CD4-positive, alpha-beta T cell (primary cell): ENCODE measurements at regions not wholly inside any gene's neighbourhood (a gene's known extent, or its start where the extent isn't known, plus 50 kb on each side); places are given as distances from the start of the nearest gene placed in this dataset.

Experiments
- ATAC-seq: fragments of 200-7000 bp; cut with Tn5 transposase; one replicate; pipeline ENCODE4 v1.10.0; 2022; ENCODE audit warnings: mild to moderate bottlenecking; ENCODE audit not compliant: poor library complexity
- CTCF ChIA-PET: fragments of 350-600 bp; sonication (Branson Sonifier 250); formaldehyde crosslinking; loops from one replicate; lab custom pipeline; 2021; ENCODE audit warnings: antibody characterized with exemption, inconsistent platforms; lab: Charles Lee
- POLR2A ChIA-PET: fragments of 350-600 bp; sonication (Branson Sonifier 250); formaldehyde crosslinking; loops from one replicate; lab custom pipeline; 2021; ENCODE audit warnings: antibody characterized with exemption, inconsistent platforms; lab: Charles Lee
- DNase-seq, 14 experiments: peaks; one replicate each; pipeline ENCODE4 v3.0.0-alpha.2; 2013 to 2020; ENCODE audit warnings: mixed read lengths in 2 of 14
- H3K27ac ChIP-seq, 2 donors: one replicate each; pipeline versions ENCODE4 v1.5.1 to v1.7.0; 2013; ENCODE audit warnings: low read length in 2 of 2, low read depth in 1 of 2, mild to moderate bottlenecking in 1 of 2
- H3K27me3 ChIP-seq, 2 experiments: 1 replicate in 1 of 2; 2 replicates in 1 of 2; pipeline versions ENCODE4 v1.6.1 to v1.7.0; 2013; ENCODE audit warnings: low read length in 2 of 2, control low read depth in 1 of 2, mild to moderate bottlenecking in 1 of 2, moderate library complexity in 1 of 2; ENCODE audit not compliant: insufficient read depth in 2 of 2, control insufficient read depth in 1 of 2
- H3K36me3 ChIP-seq: one replicate; pipeline ENCODE4 v1.6.1; 2013; ENCODE audit warnings: low read length, control low read depth; ENCODE audit not compliant: insufficient read depth
- H3K4me1 ChIP-seq: one replicate; pipeline ENCODE4 v1.6.1; 2013; ENCODE audit warnings: low read length, control low read depth; ENCODE audit not compliant: insufficient read depth
- H3K4me3 ChIP-seq: one replicate; pipeline ENCODE4 v1.5.1; 2013; ENCODE audit warnings: mild to moderate bottlenecking, low read length, moderate library complexity
- H3K9me3 ChIP-seq, 2 experiments: 1 replicate in 1 of 2; 2 replicates in 1 of 2; pipeline versions ENCODE4 v1.6.1 to v1.7.0; 2013; ENCODE audit warnings: low read length in 2 of 2, mild to moderate bottlenecking in 2 of 2, control low read depth in 1 of 2, moderate library complexity in 1 of 2; ENCODE audit not compliant: control insufficient read depth in 1 of 2, insufficient read depth in 1 of 2
- H3K27ac Mint-ChIP-seq: one replicate; pipeline ENCODE4 v1.8.0; 2020; ENCODE audit warnings: mixed read lengths
- H3K27me3 Mint-ChIP-seq: one replicate; pipeline ENCODE4 v1.8.0; 2021; ENCODE audit warnings: mixed read lengths
- H3K36me3 Mint-ChIP-seq: one replicate; pipeline ENCODE4 v1.8.0; 2021; ENCODE audit warnings: low read depth, mixed read lengths
- H3K4me1 Mint-ChIP-seq: one replicate; pipeline ENCODE4 v1.8.0; 2021; ENCODE audit warnings: low read depth, mixed read lengths
- H3K4me3 Mint-ChIP-seq: one replicate; pipeline ENCODE4 v1.8.0; 2020; ENCODE audit warnings: mild to moderate bottlenecking, mixed read lengths
- H3K9me3 Mint-ChIP-seq: one replicate; pipeline ENCODE4 v1.8.0; 2020; ENCODE audit warnings: mixed read lengths
- CTCF ChIP-seq: fragments of 200-600 bp; IDR thresholded peaks from one replicate; pipeline ENCODE4 v1.8.0; 2022; ENCODE audit warnings: antibody characterized with exemption, mild to moderate bottlenecking
- intact Hi-C, 2 experiments: fragments of 100-400 bp; cut with DNase I in 1 of 2; cut with micrococcal nuclease in 1 of 2; formaldehyde crosslinking; loops; one replicate each; pipeline versions ENCODE4 v1.15.1 to v1.9.0; 2023 to 2025; cut with DNase I, micrococcal nuclease

GRCh38 chr7:17669204-17669603, 271.1 kb downstream of the SNX13 start:
- Mint-ChIP-seq H3K27me3 (peaks cover 4% of the 10 kb centered on the region), H3K4me1 (no peaks in the 10 kb centered on the region), H3K27ac (no peak overlapping the region), H3K9me3 (no peaks in the 10 kb centered on the region), H3K36me3 (no peaks in the 10 kb centered on the region), H3K4me3 (no peak overlapping the region)
- intact Hi-C loops, result no loop called here
- no peak overlapping the region for H3K4me3 ChIP-seq
- ATAC-seq (no peak), DNase-seq (no peak)
- H3K27ac ChIP-seq, result no peak overlapping the region
- no peak for TF ChIP-seq CTCF
- H3K9me3 ChIP-seq, result no peaks in the 10 kb centered on the region
- no peaks in the 10 kb centered on the region for H3K4me1 ChIP-seq
- no peaks in the 10 kb centered on the region for H3K27me3 ChIP-seq
- ChIA-PET CTCF (no interaction called here), POLR2A (no interaction called here)
- H3K36me3 ChIP-seq, result no peaks in the 10 kb centered on the region

GRCh38 chr7:17671956-17672355, 268.3 kb downstream of the SNX13 start:
- intact Hi-C loops, result no loop called here

GRCh38 chr7:17672783-17673182, 267.5 kb downstream of the SNX13 start:
- no peaks in the 10 kb centered on the region for H3K4me1 Mint-ChIP-seq
- ChIA-PET POLR2A (interaction anchor here (0.6 kb wide), 1 partner anchor 825 kb away, joined by 3 read pairs; no protein-coding TSS in a partner anchor), CTCF (no interaction called here)
- no peaks in the 10 kb centered on the region for H3K4me1 ChIP-seq
- no peak overlapping the region for H3K27ac ChIP-seq
- TF ChIP-seq CTCF, result no peak
- no peaks in the 10 kb centered on the region for H3K27me3 Mint-ChIP-seq
- no peak overlapping the region for H3K4me3 ChIP-seq
- no peaks in the 10 kb centered on the region for H3K36me3 Mint-ChIP-seq
- ATAC-seq (no peak), DNase-seq (no peak)
- no peaks in the 10 kb centered on the region for H3K9me3 Mint-ChIP-seq
- H3K4me3 Mint-ChIP-seq, result no peak overlapping the region
- no peak overlapping the region for H3K27ac Mint-ChIP-seq
- no peaks in the 10 kb centered on the region for H3K36me3 ChIP-seq
- H3K9me3 ChIP-seq, result no peaks in the 10 kb centered on the region
- intact Hi-C loops, result no loop called here
- no peaks in the 10 kb centered on the region for H3K27me3 ChIP-seq

More at GRCh38 chr7:17671956-17672355, 268.3 kb downstream of the SNX13 start:
- Histone ChIP-seq H3K27ac (no peak overlapping the region), H3K4me3 (no peak overlapping the region), H3K9me3 (no peaks in the 10 kb centered on the region), H3K27me3 (no peaks in the 10 kb centered on the region), H3K36me3 (no peaks in the 10 kb centered on the region), H3K4me1 (no peaks in the 10 kb centered on the region)
- H3K4me1 Mint-ChIP-seq, result no peaks in the 10 kb centered on the region
- no peak overlapping the region for H3K27ac Mint-ChIP-seq
- no peaks in the 10 kb centered on the region for H3K9me3 Mint-ChIP-seq
- ChIA-PET CTCF (no interaction called here), POLR2A (interaction anchor here (0.6 kb wide), 1 partner anchor 826 kb away, joined by 3 read pairs; no protein-coding TSS in a partner anchor)
- no peaks in the 10 kb centered on the region for H3K27me3 Mint-ChIP-seq
- no peak overlapping the region for H3K4me3 Mint-ChIP-seq
- no peak for DNase-seq
- no peak for ATAC-seq
- no peaks in the 10 kb centered on the region for H3K36me3 Mint-ChIP-seq
- no peak for TF ChIP-seq CTCF
